HEK293 (cell line): ENCODE measurements at regions not wholly inside any gene's neighbourhood (a gene's known extent, or its start where the extent isn't known, plus 50 kb on each side); places are given as distances from the start of the nearest gene placed in this dataset.

Experiments
- CTCF ChIA-PET: fragments of 350-600 bp; formaldehyde crosslinking; extraction: SDS; loops from one replicate; lab custom pipeline; 2021; ENCODE audit warnings: antibody characterized with exemption; lab: Yijun Ruan, JAX
- POLR2A ChIA-PET: fragments of 300-600 bp; formaldehyde crosslinking; extraction: SDS; loops from one replicate; lab custom pipeline; 2020; ENCODE audit warnings: antibody characterized with exemption, inconsistent platforms; lab: Yijun Ruan, JAX
- H3K27ac ChIP-seq: fragments of 200-500 bp; sonication (Bioruptor generic); 2 replicates; pipeline ENCODE4 v1.5.1; 2014; ENCODE audit warnings: low read depth, low read length, control low read depth, inconsistent platforms; ENCODE audit errors: extremely low read depth
- H3K36me3 ChIP-seq, 2 experiments: fragments of 200-500 bp in 1 of 2; sonication (Bioruptor generic) in 1 of 2; 1 replicate in 1 of 2; 2 replicates in 1 of 2; pipeline ENCODE4 v1.5.1; 2014 to 2017; ENCODE audit warnings: inconsistent platforms in 2 of 2, low read length in 2 of 2; ENCODE audit not compliant: control insufficient read depth in 2 of 2, insufficient read depth in 1 of 2
- H3K4me1 ChIP-seq: fragments of 200-500 bp; sonication (Bioruptor generic); 2 replicates; pipeline ENCODE4 v1.5.1; 2014; ENCODE audit warnings: mild to moderate bottlenecking, low read length, inconsistent platforms; ENCODE audit not compliant: control insufficient read depth, insufficient read depth
- H3K4me3 ChIP-seq: 2 replicates; pipeline ENCODE4 v1.5.1; 2011; ENCODE audit warnings: low read depth, mild to moderate bottlenecking, control low read depth, low read length, moderate library complexity
- H3K9me3 ChIP-seq: fragments of 200-500 bp; sonication (Bioruptor generic); 2 replicates; pipeline ENCODE4 v1.5.1; 2014; ENCODE audit warnings: low read depth, low read length, inconsistent platforms; ENCODE audit not compliant: control insufficient read depth, insufficient read depth
- EGR2 ChIP-seq: fragments of 450-650 bp; formaldehyde crosslinking; IDR thresholded peaks from 2 replicates; pipeline ENCODE4 v1.5.1; 2016; ENCODE audit warnings: low read depth, missing biosample characterization, missing genetic modification characterization
- GLIS1 ChIP-seq: fragments of 450-650 bp; formaldehyde crosslinking; IDR thresholded peaks from 2 replicates; pipeline ENCODE4 v1.5.1; 2016; ENCODE audit warnings: missing biosample characterization, missing genetic modification characterization
- KLF10 ChIP-seq: fragments of 450-650 bp; IDR thresholded peaks from 2 replicates; pipeline ENCODE4 v1.5.1; 2018; ENCODE audit warnings: missing biosample characterization, mild to moderate bottlenecking, missing genetic modification characterization
- RBAK ChIP-seq: fragments of 450-650 bp; formaldehyde crosslinking; IDR thresholded peaks from 2 replicates; pipeline ENCODE4 v1.5.1; 2016; ENCODE audit warnings: missing biosample characterization, missing genetic modification characterization
- SCRT1 ChIP-seq: fragments of 450-650 bp; formaldehyde crosslinking; IDR thresholded peaks from 2 replicates; pipeline ENCODE4 v1.5.1; 2016; ENCODE audit warnings: missing biosample characterization, missing genetic modification characterization, borderline replicate concordance
- SP2 ChIP-seq: fragments of 450-650 bp; formaldehyde crosslinking; IDR thresholded peaks from 2 replicates; pipeline ENCODE4 v1.5.1; 2016; ENCODE audit warnings: missing biosample characterization, missing genetic modification characterization
- ZBTB20 ChIP-seq: fragments of 450-650 bp; formaldehyde crosslinking; IDR thresholded peaks from 2 replicates; pipeline ENCODE4 v1.5.1; 2016; ENCODE audit warnings: missing biosample characterization, missing genetic modification characterization
- ZEB2 ChIP-seq: fragments of 450-650 bp; formaldehyde crosslinking; IDR thresholded peaks from 2 replicates; pipeline ENCODE4 v1.5.1; 2016; ENCODE audit warnings: missing biosample characterization, missing genetic modification characterization
- ZFHX2 ChIP-seq: fragments of 450-650 bp; formaldehyde crosslinking; conservative IDR thresholded peaks from 2 replicates; pipeline ENCODE4 v1.5.1; 2016; ENCODE audit warnings: missing biosample characterization, missing genetic modification characterization
- ZFP69B ChIP-seq: fragments of 450-650 bp; formaldehyde crosslinking; IDR thresholded peaks from 2 replicates; pipeline ENCODE4 v1.5.1; 2016; ENCODE audit warnings: missing biosample characterization, missing genetic modification characterization
- ZNF121 ChIP-seq: fragments of 450-650 bp; formaldehyde crosslinking; IDR thresholded peaks from 2 replicates; pipeline ENCODE4 v1.5.1; 2016; ENCODE audit warnings: missing biosample characterization, missing genetic modification characterization
- ZNF155 ChIP-seq: fragments of 450-650 bp; formaldehyde crosslinking; IDR thresholded peaks from 2 replicates; pipeline ENCODE4 v1.5.1; 2016; ENCODE audit warnings: missing biosample characterization, missing genetic modification characterization
- ZNF169 ChIP-seq: fragments of 450-650 bp; formaldehyde crosslinking; IDR thresholded peaks from 2 replicates; pipeline ENCODE4 v1.5.1; 2016; ENCODE audit warnings: missing biosample characterization, missing genetic modification characterization
- ZNF174 ChIP-seq: fragments of 450-650 bp; formaldehyde crosslinking; IDR thresholded peaks from 2 replicates; pipeline ENCODE4 v1.5.0; 2017; ENCODE audit warnings: missing biosample characterization, mild to moderate bottlenecking, missing genetic modification characterization
- ZNF211 ChIP-seq: fragments of 450-650 bp; formaldehyde crosslinking; IDR thresholded peaks from 2 replicates; pipeline ENCODE4 v1.5.1; 2016; ENCODE audit warnings: low read depth, missing biosample characterization, missing genetic modification characterization
- ZNF221 ChIP-seq: fragments of 450-650 bp; formaldehyde crosslinking; IDR thresholded peaks from 2 replicates; pipeline ENCODE4 v1.5.1; 2017; ENCODE audit warnings: missing biosample characterization, missing genetic modification characterization, borderline replicate concordance
- ZNF510 ChIP-seq: fragments of 450-650 bp; formaldehyde crosslinking; IDR thresholded peaks from 2 replicates; pipeline ENCODE4 v1.5.1; 2018; ENCODE audit warnings: mild to moderate bottlenecking, missing genetic modification characterization, missing biosample characterization; ENCODE audit not compliant: insufficient replicate concordance
- ZNF530 ChIP-seq: fragments of 450-650 bp; formaldehyde crosslinking; IDR thresholded peaks from 2 replicates; pipeline ENCODE4 v1.5.1; 2016; ENCODE audit warnings: low read depth, missing biosample characterization, missing genetic modification characterization
- ZNF596 ChIP-seq: fragments of 450-650 bp; IDR thresholded peaks from 2 replicates; pipeline ENCODE4 v1.5.0; 2018; ENCODE audit warnings: missing biosample characterization, mild to moderate bottlenecking, missing genetic modification characterization, moderate library complexity
- ZNF610 ChIP-seq: fragments of 450-650 bp; formaldehyde crosslinking; IDR thresholded peaks from 2 replicates; pipeline ENCODE4 v1.5.1; 2016; ENCODE audit warnings: missing biosample characterization, missing genetic modification characterization, borderline replicate concordance
- ZNF623 ChIP-seq: fragments of 450-650 bp; formaldehyde crosslinking; IDR thresholded peaks from 2 replicates; pipeline ENCODE4 v1.5.1; 2016; ENCODE audit warnings: missing biosample characterization, missing genetic modification characterization
- ZNF670 ChIP-seq: fragments of 450-650 bp; formaldehyde crosslinking; IDR thresholded peaks from 2 replicates; pipeline ENCODE4 v1.5.1; 2016; ENCODE audit warnings: missing biosample characterization, missing genetic modification characterization, low read depth
- ZNF76 ChIP-seq: fragments of 450-650 bp; formaldehyde crosslinking; IDR thresholded peaks from 2 replicates; pipeline ENCODE4; 2016; ENCODE audit warnings: low read depth, missing biosample characterization, missing genetic modification characterization, borderline replicate concordance
- ZNF777 ChIP-seq: fragments of 450-650 bp; formaldehyde crosslinking; IDR thresholded peaks from 2 replicates; pipeline ENCODE4 v1.5.1; 2017; ENCODE audit warnings: missing biosample characterization, missing genetic modification characterization, borderline replicate concordance
- ZSCAN23 ChIP-seq: fragments of 450-650 bp; formaldehyde crosslinking; IDR thresholded peaks from 2 replicates; pipeline ENCODE4 v1.5.1; 2016; ENCODE audit warnings: missing biosample characterization, missing genetic modification characterization
- ZSCAN30 ChIP-seq: fragments of 450-650 bp; IDR thresholded peaks from 2 replicates; pipeline ENCODE4 v1.5.1; 2018; ENCODE audit warnings: missing biosample characterization, mild to moderate bottlenecking, missing genetic modification characterization, moderate library complexity
- TF ChIP-seq, protein P1 (sequence below): fragments of 450-650 bp; formaldehyde crosslinking; IDR thresholded peaks from 2 replicates; pipeline ENCODE4 v1.5.1; 2016; ENCODE audit warnings: missing biosample characterization, missing genetic modification characterization
- TF ChIP-seq, protein P2 (sequence below): fragments of 450-650 bp; formaldehyde crosslinking; IDR thresholded peaks from 2 replicates; pipeline ENCODE4 v1.5.1; 2016; ENCODE audit warnings: missing biosample characterization, missing genetic modification characterization, low read depth
- TF ChIP-seq, protein P3 (sequence below): fragments of 450-650 bp; formaldehyde crosslinking; IDR thresholded peaks from 2 replicates; pipeline ENCODE4 v1.5.1; 2016; ENCODE audit warnings: missing biosample characterization, missing genetic modification characterization, borderline replicate concordance
- TF ChIP-seq, protein P4 (sequence below): fragments of 450-650 bp; formaldehyde crosslinking; IDR thresholded peaks from 2 replicates; pipeline ENCODE4 v1.5.1; 2016; ENCODE audit warnings: missing biosample characterization, missing genetic modification characterization

DNA sequence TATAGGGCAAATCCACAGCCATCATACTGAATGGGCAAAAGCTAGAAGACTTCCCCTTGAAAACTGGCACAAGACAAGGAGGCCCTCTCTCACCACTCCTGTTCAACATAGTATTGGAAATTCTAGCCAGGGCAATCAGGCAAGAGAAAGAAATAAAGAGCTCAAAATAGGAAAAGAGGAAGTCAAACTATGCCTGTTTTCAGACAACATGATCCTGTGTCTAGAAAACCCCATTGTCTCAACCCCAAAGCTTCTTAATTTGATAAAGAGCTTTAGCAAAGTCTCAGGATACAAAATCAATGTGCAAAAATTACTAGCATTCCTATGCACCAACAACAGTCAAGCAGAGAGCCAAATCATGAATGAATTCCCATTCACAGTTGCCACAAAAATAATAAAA, 160.3 kb downstream of the CXXC4 start:
- ChIA-PET POLR2A (no interaction called here), CTCF (no interaction called here)
- no peaks in the 10 kb centered on the region for H3K36me3 ChIP-seq
- no peaks in the 10 kb centered on the region for H3K4me1 ChIP-seq
- H3K9me3 ChIP-seq, result no peaks in the 10 kb centered on the region
- H3K4me3 ChIP-seq, result no peak overlapping the region
- H3K27ac ChIP-seq, result no peak overlapping the region
- TF ChIP-seq SP2 (tag by site-specific recombination), result no peak
- TF ChIP-seq ZFHX2 (tag by site-specific recombination), result no peak
- TF ChIP-seq KLF10 (tag by site-specific recombination), result no peak
- TF ChIP-seq, protein P1, sequence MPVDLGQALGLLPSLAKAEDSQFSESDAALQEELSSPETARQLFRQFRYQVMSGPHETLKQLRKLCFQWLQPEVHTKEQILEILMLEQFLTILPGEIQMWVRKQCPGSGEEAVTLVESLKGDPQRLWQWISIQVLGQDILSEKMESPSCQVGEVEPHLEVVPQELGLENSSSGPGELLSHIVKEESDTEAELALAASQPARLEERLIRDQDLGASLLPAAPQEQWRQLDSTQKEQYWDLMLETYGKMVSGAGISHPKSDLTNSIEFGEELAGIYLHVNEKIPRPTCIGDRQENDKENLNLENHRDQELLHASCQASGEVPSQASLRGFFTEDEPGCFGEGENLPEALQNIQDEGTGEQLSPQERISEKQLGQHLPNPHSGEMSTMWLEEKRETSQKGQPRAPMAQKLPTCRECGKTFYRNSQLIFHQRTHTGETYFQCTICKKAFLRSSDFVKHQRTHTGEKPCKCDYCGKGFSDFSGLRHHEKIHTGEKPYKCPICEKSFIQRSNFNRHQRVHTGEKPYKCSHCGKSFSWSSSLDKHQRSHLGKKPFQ (tag by site-specific recombination), result no peak
- TF ChIP-seq GLIS1 (tag by site-specific recombination), result no peak
- TF ChIP-seq ZBTB20 (tag by site-specific recombination), result no peak
- no peak for TF ChIP-seq ZEB2 (tag by site-specific recombination)
- no peak for TF ChIP-seq ZNF174
- no peak for TF ChIP-seq ZNF121 (tag by site-specific recombination)
- TF ChIP-seq ZNF530 (tag by site-specific recombination), result no peak
- TF ChIP-seq ZNF155 (tag by site-specific recombination), result no peak
- TF ChIP-seq ZNF169, result no peak
- TF ChIP-seq, protein P2, sequence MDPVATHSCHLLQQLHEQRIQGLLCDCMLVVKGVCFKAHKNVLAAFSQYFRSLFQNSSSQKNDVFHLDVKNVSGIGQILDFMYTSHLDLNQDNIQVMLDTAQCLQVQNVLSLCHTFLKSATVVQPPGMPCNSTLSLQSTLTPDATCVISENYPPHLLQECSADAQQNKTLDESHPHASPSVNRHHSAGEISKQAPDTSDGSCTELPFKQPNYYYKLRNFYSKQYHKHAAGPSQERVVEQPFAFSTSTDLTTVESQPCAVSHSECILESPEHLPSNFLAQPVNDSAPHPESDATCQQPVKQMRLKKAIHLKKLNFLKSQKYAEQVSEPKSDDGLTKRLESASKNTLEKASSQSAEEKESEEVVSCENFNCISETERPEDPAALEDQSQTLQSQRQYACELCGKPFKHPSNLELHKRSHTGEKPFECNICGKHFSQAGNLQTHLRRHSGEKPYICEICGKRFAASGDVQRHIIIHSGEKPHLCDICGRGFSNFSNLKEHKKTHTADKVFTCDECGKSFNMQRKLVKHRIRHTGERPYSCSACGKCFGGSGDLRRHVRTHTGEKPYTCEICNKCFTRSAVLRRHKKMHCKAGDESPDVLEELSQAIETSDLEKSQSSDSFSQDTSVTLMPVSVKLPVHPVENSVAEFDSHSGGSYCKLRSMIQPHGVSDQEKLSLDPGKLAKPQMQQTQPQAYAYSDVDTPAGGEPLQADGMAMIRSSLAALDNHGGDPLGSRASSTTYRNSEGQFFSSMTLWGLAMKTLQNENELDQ (tag by site-specific recombination), result no peak
- TF ChIP-seq ZNF221, result no peak
- TF ChIP-seq RBAK, result no peak
- TF ChIP-seq EGR2 (tag by site-specific recombination), result no peak
- TF ChIP-seq ZNF610 (tag by site-specific recombination), result no peak
- no peak for TF ChIP-seq ZNF510 (tag by site-specific recombination)

DNA sequence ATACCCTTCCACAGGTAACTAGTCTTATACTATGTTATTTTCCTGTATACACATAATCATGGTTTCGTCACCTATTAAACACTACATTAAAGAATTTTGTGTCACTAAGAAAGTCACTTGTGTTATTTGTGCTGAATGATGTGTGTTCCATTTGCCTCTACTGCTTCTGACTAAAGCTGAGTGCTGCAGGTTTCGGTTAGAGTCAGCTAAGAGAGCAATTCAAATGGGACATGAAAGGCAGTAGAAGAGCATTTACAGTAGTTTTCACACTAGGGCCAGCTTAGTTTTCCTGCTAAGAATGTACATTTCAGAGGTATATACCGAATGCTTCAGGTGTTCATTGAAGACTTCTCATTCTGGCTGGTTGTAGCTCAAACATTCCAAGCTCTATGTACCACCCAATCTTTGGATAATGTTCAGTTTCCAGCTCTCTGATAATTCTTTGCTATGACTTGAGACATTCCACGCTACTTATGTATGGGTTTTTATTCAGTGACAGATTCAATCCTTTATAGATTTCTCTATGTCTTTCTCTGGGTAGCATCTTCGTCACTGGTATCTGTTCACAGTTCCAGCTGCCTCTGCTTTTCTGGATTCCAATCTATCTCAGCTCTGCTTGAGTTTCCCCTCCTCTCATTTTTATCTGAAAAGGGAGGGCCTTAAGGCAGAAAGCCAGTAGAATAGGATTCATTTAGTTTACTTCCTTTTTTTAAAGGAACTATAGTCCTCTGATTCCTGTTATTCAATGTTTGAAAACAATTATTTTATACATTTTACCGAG, 164.4 kb downstream of the CXXC4 start:
- no peaks in the 10 kb centered on the region for H3K36me3 ChIP-seq
- CTCF ChIA-PET, result interaction anchor here (0.5 kb wide), 1 partner anchor 85 kb away, joined by 3 read pairs; no protein-coding TSS in a partner anchor
- no peaks in the 10 kb centered on the region for H3K9me3 ChIP-seq
- TF ChIP-seq ZNF777 (tag by site-specific recombination), result no peak
- TF ChIP-seq ZNF596 (tag by site-specific recombination), result no peak
- TF ChIP-seq ZSCAN23 (tag by site-specific recombination), result no peak
- TF ChIP-seq SCRT1, result no peak
- no peak for TF ChIP-seq ZNF623 (tag by site-specific recombination)
- TF ChIP-seq ZNF76 (tag by site-specific recombination), result no peak
- no peak for TF ChIP-seq ZNF670 (tag by site-specific recombination)
- TF ChIP-seq, protein P3, sequence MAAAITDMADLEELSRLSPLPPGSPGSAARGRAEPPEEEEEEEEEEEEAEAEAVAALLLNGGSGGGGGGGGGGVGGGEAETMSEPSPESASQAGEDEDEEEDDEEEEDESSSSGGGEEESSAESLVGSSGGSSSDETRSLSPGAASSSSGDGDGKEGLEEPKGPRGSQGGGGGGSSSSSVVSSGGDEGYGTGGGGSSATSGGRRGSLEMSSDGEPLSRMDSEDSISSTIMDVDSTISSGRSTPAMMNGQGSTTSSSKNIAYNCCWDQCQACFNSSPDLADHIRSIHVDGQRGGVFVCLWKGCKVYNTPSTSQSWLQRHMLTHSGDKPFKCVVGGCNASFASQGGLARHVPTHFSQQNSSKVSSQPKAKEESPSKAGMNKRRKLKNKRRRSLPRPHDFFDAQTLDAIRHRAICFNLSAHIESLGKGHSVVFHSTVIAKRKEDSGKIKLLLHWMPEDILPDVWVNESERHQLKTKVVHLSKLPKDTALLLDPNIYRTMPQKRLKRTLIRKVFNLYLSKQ (tag by site-specific recombination), result no peak
- TF ChIP-seq, protein P4, sequence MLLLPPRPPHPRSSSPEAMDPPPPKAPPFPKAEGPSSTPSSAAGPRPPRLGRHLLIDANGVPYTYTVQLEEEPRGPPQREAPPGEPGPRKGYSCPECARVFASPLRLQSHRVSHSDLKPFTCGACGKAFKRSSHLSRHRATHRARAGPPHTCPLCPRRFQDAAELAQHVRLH (tag by site-specific recombination), result no peak
- TF ChIP-seq ZNF174, result no peak
- TF ChIP-seq ZFP69B (tag by site-specific recombination), result no peak
- TF ChIP-seq ZSCAN30 (tag by site-specific recombination), result no peak
- no peak for TF ChIP-seq ZNF211 (tag by site-specific recombination)
- TF ChIP-seq, all 188 proteins: peak for 0
- Histone ChIP-seq H3K27ac (no peak overlapping the region), H3K4me3 (no peak overlapping the region), H3K4me1 (no peaks in the 10 kb centered on the region; the same call in 1 of the 2 replicates)
- POLR2A ChIA-PET, result no interaction called here
